K562 (cell line): ENCODE measurements at regions not wholly inside any gene's neighbourhood (a gene's known extent, or its start where the extent isn't known, plus 50 kb on each side); places are given as distances from the start of the nearest gene placed in this dataset.
"Not testable (repeated sequence)": the region's sequence is repeated elsewhere in the genome, so short reads cannot be mapped to it uniquely, and the experiment has no call there.

Experiments
- ATAC-seq: fragments of 200-7000 bp; cut with Tn5 transposase; 3 replicates; pipeline ENCODE4 v1.9.1; 2020; ENCODE audit warnings: moderate library complexity
- BruUV-seq: library from RNA; stranded (reverse); fragments of 400-500 nt; replicated peaks from 2 replicates; lab custom pipeline; 2021; lab: Mats Ljungman, UMichigan
- CTCF ChIA-PET: fragments of 300-600 bp; formaldehyde crosslinking; extraction: SDS; loops from one replicate; lab custom pipeline; 2021; ENCODE audit warnings: low intra/inter-chr PET ratio; lab: Yijun Ruan, JAX
- POLR2A ChIA-PET: fragments of 300-600, 350-650 bp; sonication (Branson Sonifier 250); formaldehyde crosslinking; extraction: SDS; loops from one replicate; lab custom pipeline; 2021; ENCODE audit warnings: antibody characterized with exemption, inconsistent platforms; lab: Yijun Ruan, JAX
- DNase-seq, 4 experiments: peaks; one replicate each; pipeline versions ENCODE4 v3.0.0 to v3.0.0-alpha.2; 2011 to 2018; ENCODE audit warnings: low spot score in 3 of 4, mixed read lengths in 3 of 4; ENCODE audit errors: extremely low read depth in 1 of 4
- FAIRE-seq: peaks from 2 replicates; lab custom pipeline; 2011; peaks lifted over from hg19 to GRCh38; lab: Jason Lieb, UNC
- H2AFZ ChIP-seq: 2 replicates; pipeline ENCODE4 v1.6.0; 2011; ENCODE audit warnings: low read depth, low read length, control low read depth, inconsistent platforms
- H3K27ac ChIP-seq: fragments of 200-600 bp; 3 replicates; pipeline ENCODE4 v1.8.0; 2011; ENCODE audit warnings: low read depth, mild to moderate bottlenecking, control low read depth, inconsistent platforms, low read length, moderate library complexity, mixed read lengths; ENCODE audit errors: extremely low read depth
- H3K27me3 ChIP-seq, 2 experiments: fragments of 300-600 bp in 1 of 2; 2 replicates in 1 of 2; 3 replicates in 1 of 2; pipeline versions ENCODE4 v1.6.0 to v1.8.0; 2011; ENCODE audit warnings: inconsistent platforms in 2 of 2, low read length in 2 of 2, mild to moderate bottlenecking in 1 of 2, mixed read lengths in 1 of 2, moderate library complexity in 1 of 2; ENCODE audit not compliant: control insufficient read depth in 2 of 2, insufficient read depth in 2 of 2
- H3K36me3 ChIP-seq: fragments of 300-600 bp; 3 replicates; pipeline ENCODE4 v1.8.0; 2011; ENCODE audit warnings: mild to moderate bottlenecking, low read length, inconsistent platforms; ENCODE audit not compliant: control insufficient read depth, insufficient read depth
- H3K4me1 ChIP-seq, 2 experiments: fragments of 200-600 bp in 1 of 2; replicated peaks in 1 of 2; 2 replicates in 1 of 2; 3 replicates in 1 of 2; pipeline versions ENCODE4 v1.5.1 to v1.8.0; 2011; ENCODE audit warnings: inconsistent platforms in 2 of 2, low read length in 2 of 2, mild to moderate bottlenecking in 1 of 2, mixed read lengths in 1 of 2, moderate library complexity in 1 of 2; ENCODE audit not compliant: control insufficient read depth in 2 of 2, insufficient read depth in 2 of 2
- H3K4me2 ChIP-seq: 2 replicates; pipeline ENCODE4 v1.6.1; 2011; ENCODE audit warnings: low read length, control low read depth, inconsistent platforms, mixed read lengths; ENCODE audit not compliant: insufficient read depth
- H3K4me3 ChIP-seq: fragments of 200-600 bp; sonication (generic), shearing (Covaris generic); 2 replicates; pipeline ENCODE4 v1.5.1; 2016; ENCODE audit warnings: control low read depth, inconsistent platforms
- H3K79me2 ChIP-seq: fragments of 200-600 bp; 3 replicates; pipeline ENCODE4 v1.8.0; 2011; ENCODE audit warnings: low read length, inconsistent platforms; ENCODE audit not compliant: control insufficient read depth, insufficient read depth
- H3K9ac ChIP-seq, 2 experiments: 2 replicates each; pipeline versions ENCODE4 v1.6.0 to v1.6.1; 2011; ENCODE audit warnings: low read depth in 2 of 2, low read length in 2 of 2, control low read depth in 1 of 2, inconsistent platforms in 1 of 2, mild to moderate bottlenecking in 1 of 2, mixed read lengths in 1 of 2; ENCODE audit not compliant: insufficient read depth in 1 of 2
- H3K9me1 ChIP-seq: one replicate; pipeline ENCODE4 v1.6.0; 2011; ENCODE audit warnings: inconsistent platforms, mild to moderate bottlenecking, low read length, moderate library complexity; ENCODE audit not compliant: control insufficient read depth, insufficient read depth
- H3K9me3 ChIP-seq: replicated peaks from 2 replicates; pipeline ENCODE4 v1.5.1; 2011; ENCODE audit warnings: low read depth, low read length, inconsistent platforms; ENCODE audit not compliant: control insufficient read depth, insufficient read depth
- H4K20me1 ChIP-seq: replicated peaks from 2 replicates; pipeline ENCODE4 v1.6.1; 2011; ENCODE audit warnings: low read length, inconsistent platforms, mixed read lengths; ENCODE audit not compliant: control insufficient read depth, insufficient read depth
- CHAMP1 ChIP-seq: fragments of 450-650 bp; IDR thresholded peaks from 2 replicates; pipeline ENCODE4 v1.6.1; 2016; ENCODE audit warnings: mild to moderate bottlenecking
- MCM7 ChIP-seq, 2 experiments: fragments of 450-650 bp; IDR thresholded peaks; 2 replicates each; pipeline ENCODE4 v1.6.1; 2016 to 2018
- PTRF ChIP-seq: fragments of 450-650 bp; IDR thresholded peaks from 2 replicates; pipeline ENCODE4 v1.6.1; 2016; ENCODE audit warnings: mild to moderate bottlenecking, missing genetic modification characterization, missing compliant biosample characterization
- STAG1 ChIP-seq: sonication (generic); formaldehyde crosslinking; IDR thresholded peaks from 2 replicates; pipeline ENCODE4 v1.5.0; 2020; ENCODE audit warnings: missing genetic modification reagents, borderline replicate concordance
- WGBS: fragments of 100-300 bp; shearing (Covaris generic); methylation state at CpG from one replicate; pipeline ENCODE4 v1.1.6; 2016; ENCODE audit warnings: low coverage, mixed read lengths; ENCODE audit not compliant: insufficient coverage; ENCODE audit errors: missing lambda C conversion rate; 5-methylcytosine and 5-hydroxymethylcytosine counted together
- in situ Hi-C: fragments of 300-500 bp; cut with MboI; formaldehyde crosslinking; loops from 4 replicates; pipeline ENCODE4 v1.15.0; 2018; ENCODE audit warnings: inconsistent platforms, mixed read lengths
- intact Hi-C: fragments of 100-400 bp; cut with micrococcal nuclease; formaldehyde crosslinking; loops from 2 replicates; pipeline ENCODE4 v1.14.2; 2022

- no peak for TF ChIP-seq STAG1
- TF ChIP-seq CHAMP1, result no peak
- TF ChIP-seq PTRF, result no peak
- TF ChIP-seq MCM7 (IDR thresholded peaks at IDR 0.05), result no peak
- TF ChIP-seq, all 486 proteins: peak for 0
These were observed 614.4 kb upstream of the INTU start (continued) for GRCh38 chr4:127018381-127018780.

GRCh38 chr4:127020831-127021230 lies 611.9 kb upstream of the INTU start:
- in situ Hi-C loops, FAIRE-seq, H3K27ac ChIP-seq, H3K4me2 ChIP-seq, H3K4me1 ChIP-seq, DNase-seq, CTCF ChIA-PET, H3K9ac ChIP-seq, H3K9me1 ChIP-seq, BruUV-seq, H2AFZ ChIP-seq, H3K79me2 ChIP-seq, ATAC-seq, POLR2A ChIA-PET, H3K36me3 ChIP-seq, H4K20me1 ChIP-seq, H3K9me3 ChIP-seq, H3K4me3 ChIP-seq, H3K27me3 ChIP-seq, intact Hi-C loops: not testable (repeated sequence)
- WGBS, result 40% methylated on average over 3 of the region's 15 CpGs
